ENCODE measurements at regions not wholly inside any gene's neighbourhood (a gene's known extent, or its start where the extent isn't known, plus 50 kb on each side); places are given as distances from the start of the nearest gene placed in this dataset.

GRCh38 chr2:173511357-173511756 is 156.7 kb downstream of the CDCA7 start:
- no peak for TF ChIP-seq CTCF (IDR thresholded peaks at IDR 0.05 in 8 of 11, conservative IDR thresholded peaks at IDR 0.05 in 3 of 11)
- no peak for TF ChIP-seq POLR2A (IDR thresholded peaks at IDR 0.05)
